ENCODE measurements at regions not wholly inside any gene's neighbourhood (a gene's known extent, or its start where the extent isn't known, plus 50 kb on each side); places are given as distances from the start of the nearest gene placed in this dataset.

- TF ChIP-seq, protein P1, sequence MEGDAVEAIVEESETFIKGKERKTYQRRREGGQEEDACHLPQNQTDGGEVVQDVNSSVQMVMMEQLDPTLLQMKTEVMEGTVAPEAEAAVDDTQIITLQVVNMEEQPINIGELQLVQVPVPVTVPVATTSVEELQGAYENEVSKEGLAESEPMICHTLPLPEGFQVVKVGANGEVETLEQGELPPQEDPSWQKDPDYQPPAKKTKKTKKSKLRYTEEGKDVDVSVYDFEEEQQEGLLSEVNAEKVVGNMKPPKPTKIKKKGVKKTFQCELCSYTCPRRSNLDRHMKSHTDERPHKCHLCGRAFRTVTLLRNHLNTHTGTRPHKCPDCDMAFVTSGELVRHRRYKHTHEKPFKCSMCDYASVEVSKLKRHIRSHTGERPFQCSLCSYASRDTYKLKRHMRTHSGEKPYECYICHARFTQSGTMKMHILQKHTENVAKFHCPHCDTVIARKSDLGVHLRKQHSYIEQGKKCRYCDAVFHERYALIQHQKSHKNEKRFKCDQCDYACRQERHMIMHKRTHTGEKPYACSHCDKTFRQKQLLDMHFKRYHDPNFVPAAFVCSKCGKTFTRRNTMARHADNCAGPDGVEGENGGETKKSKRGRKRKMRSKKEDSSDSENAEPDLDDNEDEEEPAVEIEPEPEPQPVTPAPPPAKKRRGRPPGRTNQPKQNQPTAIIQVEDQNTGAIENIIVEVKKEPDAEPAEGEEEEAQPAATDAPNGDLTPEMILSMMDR (IDR thresholded peaks at IDR 0.05; ENCODE audit: unreplicated experiment in 3 of 3), result no peak
- H3K4me3 Mint-ChIP-seq, result no peak overlapping the region
- no peak overlapping the region for H3K27ac Mint-ChIP-seq
- no peaks in the 10 kb centered on the region for H3K4me1 Mint-ChIP-seq
- no peaks in the 10 kb centered on the region for H3K27me3 Mint-ChIP-seq (ENCODE audit: low read depth)
- no peaks in the 10 kb centered on the region for H3K36me3 Mint-ChIP-seq (ENCODE audit: low read depth)
- no peaks in the 10 kb centered on the region for H3K9me3 Mint-ChIP-seq
Observed at GRCh38 chr3:182470187-182470586, 323.1 kb upstream of the ATP11B start.

DNA sequence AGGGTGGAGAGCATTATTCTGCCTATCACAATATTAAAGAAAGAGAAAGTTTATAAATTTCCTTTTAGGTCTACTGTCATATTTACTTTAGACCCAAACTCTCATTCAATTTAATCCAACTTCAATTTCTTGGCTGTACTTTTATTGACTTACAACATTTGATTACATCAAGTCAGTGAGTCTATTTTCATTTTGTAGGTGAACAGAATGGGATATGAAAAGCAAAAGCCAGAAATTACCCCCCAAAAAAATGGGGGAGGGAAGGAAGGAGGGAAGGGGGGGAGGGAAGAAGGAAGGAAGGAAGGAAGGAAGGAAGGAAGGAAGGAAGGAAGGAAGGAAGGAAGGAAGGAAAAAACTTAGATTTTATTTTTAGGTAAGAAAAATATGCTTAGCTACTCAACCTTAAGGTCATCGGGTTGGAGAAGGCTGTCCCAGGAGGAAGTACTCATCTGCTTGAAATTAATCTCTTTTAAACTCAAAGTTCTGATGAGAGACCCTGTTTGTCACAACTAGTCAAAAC is 320.1 kb upstream of the ATP11B start:
- H3K4me3 Mint-ChIP-seq, result no peak overlapping the region
- H3K9me3 Mint-ChIP-seq, result no peaks in the 10 kb centered on the region
- no peaks in the 10 kb centered on the region for H3K4me1 Mint-ChIP-seq
- TF ChIP-seq, protein P1 (IDR thresholded peaks at IDR 0.05; ENCODE audit: unreplicated experiment in 3 of 3), result no peak
- H3K27me3 Mint-ChIP-seq (ENCODE audit: low read depth), result no peaks in the 10 kb centered on the region
- no peak overlapping the region for H3K27ac Mint-ChIP-seq
- no peaks in the 10 kb centered on the region for H3K36me3 Mint-ChIP-seq (ENCODE audit: low read depth)

DNA sequence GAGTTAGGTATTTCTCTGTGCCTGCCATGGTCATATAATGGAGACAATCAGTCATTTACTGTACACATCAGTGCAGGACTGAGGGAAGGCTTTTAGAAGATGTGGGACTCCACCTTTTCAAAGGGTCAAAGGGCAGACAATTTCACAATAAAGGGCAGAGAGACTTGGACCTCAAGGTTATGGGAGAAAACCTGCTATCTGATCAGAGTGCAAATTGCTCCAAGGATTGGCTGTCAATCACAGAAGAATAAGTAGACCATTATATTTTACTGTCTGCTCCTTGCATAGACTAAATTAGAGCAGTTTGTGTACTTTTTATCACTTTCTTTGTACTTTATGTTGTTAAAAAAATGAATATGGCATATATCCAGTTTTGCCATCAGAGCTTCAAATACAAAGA is 314.9 kb upstream of the ATP11B start:
- Mint-ChIP-seq H3K9me3 (no peaks in the 10 kb centered on the region), H3K4me3 (no peak overlapping the region)

DNA sequence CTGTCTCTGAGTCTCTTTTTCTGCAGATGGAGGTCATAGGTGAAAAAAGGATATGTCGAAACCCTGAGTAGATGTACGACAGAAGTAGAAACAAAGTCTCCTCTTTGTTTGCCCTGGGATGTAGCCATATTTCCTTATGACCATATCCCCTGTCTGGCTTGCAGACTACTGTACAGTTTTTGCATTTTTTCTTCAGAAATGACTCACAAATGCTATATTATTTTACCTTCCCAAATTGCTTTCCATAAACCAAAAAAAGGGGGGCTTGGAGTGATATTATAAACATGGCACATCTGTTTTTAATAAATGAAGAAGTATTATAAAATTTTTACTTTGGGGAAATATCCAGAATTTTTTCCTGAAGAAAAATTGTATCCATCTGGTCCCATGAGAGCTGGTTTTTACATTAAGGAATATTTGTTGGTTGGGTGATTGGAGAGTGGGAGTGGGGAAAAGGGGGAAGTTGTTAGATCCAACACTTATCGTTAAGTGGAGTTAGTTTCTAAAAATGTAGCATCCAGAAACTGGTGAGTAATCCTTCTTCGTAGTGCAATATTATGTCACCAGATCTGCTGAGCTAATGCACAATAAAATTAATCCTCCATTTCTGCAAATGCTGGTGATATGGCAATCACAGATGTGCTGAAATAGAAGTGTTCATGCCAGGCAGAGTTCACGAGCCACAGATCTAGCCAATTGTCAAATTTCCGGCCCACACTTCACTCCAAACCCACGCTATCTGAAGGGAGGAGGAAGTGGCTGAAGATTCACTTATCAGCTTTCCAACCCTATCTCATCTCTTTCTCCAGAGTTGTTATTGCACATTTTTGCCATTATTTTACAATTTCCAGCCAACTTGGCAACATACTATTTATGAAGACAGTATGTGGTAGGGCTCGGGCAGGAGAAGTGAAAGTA is 313.6 kb upstream of the ATP11B start:
- H3K27me3 Mint-ChIP-seq (ENCODE audit: low read depth), result no peaks in the 10 kb centered on the region
- H3K27ac Mint-ChIP-seq, result peak overlapping the region in 1 of 3 experiments; percentile 48
- TF ChIP-seq, protein P1 (IDR thresholded peaks at IDR 0.05; ENCODE audit: unreplicated experiment in 3 of 3), result no peak
- peaks cover 10% of the 10 kb centered on the region for H3K4me1 Mint-ChIP-seq
- H3K36me3 Mint-ChIP-seq (ENCODE audit: low read depth), result no peaks in the 10 kb centered on the region
- no peak overlapping the region for H3K4me3 Mint-ChIP-seq
- no peaks in the 10 kb centered on the region for H3K9me3 Mint-ChIP-seq

More for the DNA sequence above, 314.9 kb upstream of the ATP11B start:
- no peaks in the 10 kb centered on the region for H3K27me3 Mint-ChIP-seq (ENCODE audit: low read depth)
- H3K36me3 Mint-ChIP-seq (ENCODE audit: low read depth), result no peaks in the 10 kb centered on the region
- peaks cover 10% of the 10 kb centered on the region for H3K4me1 Mint-ChIP-seq
- H3K27ac Mint-ChIP-seq, result no peak overlapping the region
- TF ChIP-seq, protein P1 (IDR thresholded peaks at IDR 0.05; ENCODE audit: unreplicated experiment in 3 of 3), result no peak

- Mint-ChIP-seq H3K4me3 (no peak overlapping the region), H3K27ac (peak overlapping the region; percentile 13 to 72 (median 67)), H3K36me3 (ENCODE audit: low read depth) (no peaks in the 10 kb centered on the region), H3K9me3 (no peaks in the 10 kb centered on the region), H3K4me1 (peaks cover 33% of the 10 kb centered on the region), H3K27me3 (ENCODE audit: low read depth) (no peaks in the 10 kb centered on the region)
- TF ChIP-seq, protein P1 (IDR thresholded peaks at IDR 0.05; ENCODE audit: unreplicated experiment in 3 of 3), result no peak
Observed at GRCh38 chr3:182482705-182483104, 310.6 kb upstream of the ATP11B start.
